ENCODE measurements at regions not wholly inside any gene's neighbourhood (a gene's known extent, or its start where the extent isn't known, plus 50 kb on each side); places are given as distances from the start of the nearest gene placed in this dataset.

DNA sequence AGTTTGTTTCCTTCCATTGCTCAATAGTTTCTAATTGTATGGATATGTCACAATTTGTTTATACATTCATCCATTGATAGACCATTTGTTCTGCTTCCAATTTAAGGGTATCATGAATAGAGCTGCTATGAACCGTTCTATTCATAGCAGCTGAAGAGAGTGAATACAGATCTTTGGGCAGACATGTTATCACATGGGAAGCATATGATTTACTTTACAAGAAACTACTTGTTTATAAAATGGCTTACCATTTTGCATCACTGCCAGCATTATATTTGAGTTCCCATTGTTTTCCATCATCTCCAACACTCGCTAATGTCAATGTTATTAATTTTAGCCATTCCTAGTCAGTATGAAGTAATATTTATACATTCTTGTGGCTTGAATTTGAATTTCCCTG lies 549.0 kb downstream of the MAT2B start:
- Histone ChIP-seq H3K4me3 (replicated peaks in 1 of 3; ENCODE audit: low read depth in 2 of 3, low read length in 3 of 3) (no peak overlapping the region), H4K20me1 (ENCODE audit: insufficient read depth, low read length) (no peaks in the 10 kb centered on the region), H3K9me3 (replicated peaks in 1 of 2; ENCODE audit: control insufficient read depth in 1 of 2, insufficient read depth in 1 of 2, low read length in 2 of 2) (no peaks in the 10 kb centered on the region), H3K36me3 (replicated peaks in 1 of 2; ENCODE audit: control insufficient read depth in 1 of 2, insufficient read depth in 2 of 2, low read length in 2 of 2) (no peaks in the 10 kb centered on the region), H3K4me1 (ENCODE audit: control insufficient read depth in 1 of 2, insufficient read depth in 2 of 2, low read length in 2 of 2) (no peaks in the 10 kb centered on the region), H3K9ac (ENCODE audit: insufficient read depth, low read length, poor library complexity, severe bottlenecking) (no peak overlapping the region), H3K79me2 (ENCODE audit: insufficient read depth, low read length) (no peaks in the 10 kb centered on the region), H3K27ac (ENCODE audit: low read depth in 1 of 2, low read length in 2 of 2) (no peak overlapping the region), H3K27me3 (ENCODE audit: control insufficient read depth in 2 of 2, insufficient read depth in 2 of 2, low read length in 2 of 2) (no peaks in the 10 kb centered on the region), H2AFZ (ENCODE audit: insufficient read depth, low read depth, low read length, poor library complexity, severe bottlenecking) (no peak overlapping the region), H3K4me2 (replicated peaks; ENCODE audit: extremely low read depth, low read length, poor library complexity, severe bottlenecking) (no peak overlapping the region)
- TF ChIP-seq, protein P1, sequence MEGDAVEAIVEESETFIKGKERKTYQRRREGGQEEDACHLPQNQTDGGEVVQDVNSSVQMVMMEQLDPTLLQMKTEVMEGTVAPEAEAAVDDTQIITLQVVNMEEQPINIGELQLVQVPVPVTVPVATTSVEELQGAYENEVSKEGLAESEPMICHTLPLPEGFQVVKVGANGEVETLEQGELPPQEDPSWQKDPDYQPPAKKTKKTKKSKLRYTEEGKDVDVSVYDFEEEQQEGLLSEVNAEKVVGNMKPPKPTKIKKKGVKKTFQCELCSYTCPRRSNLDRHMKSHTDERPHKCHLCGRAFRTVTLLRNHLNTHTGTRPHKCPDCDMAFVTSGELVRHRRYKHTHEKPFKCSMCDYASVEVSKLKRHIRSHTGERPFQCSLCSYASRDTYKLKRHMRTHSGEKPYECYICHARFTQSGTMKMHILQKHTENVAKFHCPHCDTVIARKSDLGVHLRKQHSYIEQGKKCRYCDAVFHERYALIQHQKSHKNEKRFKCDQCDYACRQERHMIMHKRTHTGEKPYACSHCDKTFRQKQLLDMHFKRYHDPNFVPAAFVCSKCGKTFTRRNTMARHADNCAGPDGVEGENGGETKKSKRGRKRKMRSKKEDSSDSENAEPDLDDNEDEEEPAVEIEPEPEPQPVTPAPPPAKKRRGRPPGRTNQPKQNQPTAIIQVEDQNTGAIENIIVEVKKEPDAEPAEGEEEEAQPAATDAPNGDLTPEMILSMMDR (IDR thresholded peaks at IDR 0.05) = no peak
- peaks cover 0 to 2% (median 0%) of the 10 kb centered on the region in 3 donors for H3K27me3 Mint-ChIP-seq (ENCODE audit: low read depth in 3 of 3)
- DNase-seq = no peak
- no peak overlapping the region for H3K27ac Mint-ChIP-seq
- H3K4me3 Mint-ChIP-seq = no peak overlapping the region
- WGBS (ENCODE audit: insufficient coverage) = no CpG with 5 or more reads among the region's 2 CpGs
- no peaks in the 10 kb centered on the region for H3K4me1 Mint-ChIP-seq
- H3K9me3 Mint-ChIP-seq = peaks cover 0 to 2% (median 0%) of the 10 kb centered on the region in 7 donors
- H3K36me3 Mint-ChIP-seq = no peaks in the 10 kb centered on the region
- intact Hi-C loops (cut with micrococcal nuclease) = no loop called here

- H2AFZ ChIP-seq (ENCODE audit: insufficient read depth, low read depth, low read length, poor library complexity, severe bottlenecking) = no peak overlapping the region
- Mint-ChIP-seq H3K4me1 (no peaks in the 10 kb centered on the region), H3K27me3 (ENCODE audit: low read depth in 3 of 3) (peaks cover 0 to 2% (median 0%) of the 10 kb centered on the region in 3 donors), H3K4me3 (no peak overlapping the region), H3K36me3 (no peaks in the 10 kb centered on the region), H3K9me3 (peaks cover 0 to 3% (median 0%) of the 10 kb centered on the region in 7 donors), H3K27ac (peak overlapping the region in 1 of 7 donors; percentile 9)
- H3K36me3 ChIP-seq (replicated peaks in 1 of 2; ENCODE audit: control insufficient read depth in 1 of 2, insufficient read depth in 2 of 2, low read length in 2 of 2) = no peaks in the 10 kb centered on the region
- TF ChIP-seq, protein P1 (IDR thresholded peaks at IDR 0.05) = no peak
- no peak for DNase-seq
- WGBS (ENCODE audit: insufficient coverage) = no CpG with 5 or more reads among the region's 2 CpGs
- H4K20me1 ChIP-seq (ENCODE audit: insufficient read depth, low read length) = no peaks in the 10 kb centered on the region
- no peak overlapping the region for H3K4me2 ChIP-seq (replicated peaks; ENCODE audit: extremely low read depth, low read length, poor library complexity, severe bottlenecking)
- no peak overlapping the region for H3K4me3 ChIP-seq (replicated peaks in 1 of 3; ENCODE audit: low read depth in 2 of 3, low read length in 3 of 3)
- H3K27me3 ChIP-seq (ENCODE audit: control insufficient read depth in 2 of 2, insufficient read depth in 2 of 2, low read length in 2 of 2) = no peaks in the 10 kb centered on the region
- H3K27ac ChIP-seq (ENCODE audit: low read depth in 1 of 2, low read length in 2 of 2) = no peak overlapping the region
- intact Hi-C loops (cut with micrococcal nuclease) = no loop called here
- H3K9ac ChIP-seq (ENCODE audit: insufficient read depth, low read length, poor library complexity, severe bottlenecking) = no peak overlapping the region
- H3K4me1 ChIP-seq (ENCODE audit: control insufficient read depth in 1 of 2, insufficient read depth in 2 of 2, low read length in 2 of 2) = no peaks in the 10 kb centered on the region
- no peaks in the 10 kb centered on the region for H3K79me2 ChIP-seq (ENCODE audit: insufficient read depth, low read length)
- no peaks in the 10 kb centered on the region for H3K9me3 ChIP-seq (replicated peaks in 1 of 2; ENCODE audit: control insufficient read depth in 1 of 2, insufficient read depth in 1 of 2, low read length in 2 of 2)
Observed at GRCh38 chr5:164057121-164057520, 551.7 kb downstream of the MAT2B start.

Data from CD14-positive monocyte (primary cell).